Trophoblast cell (in vitro differentiated cells and primary cell): ENCODE measurements at regions not wholly inside any gene's neighbourhood (a gene's known extent, or its start where the extent isn't known, plus 50 kb on each side); places are given as distances from the start of the nearest gene placed in this dataset.

ENCODE experiments used
- DNase-seq, 2 donors: peaks; one replicate each; pipeline ENCODE4 v3.0.0-alpha.2; 2016
- H2AFZ ChIP-seq: 2 replicates; pipeline ENCODE4 v1.6.1; 2013; ENCODE audit warnings: low read length, moderate library complexity, mild to moderate bottlenecking; ENCODE audit not compliant: insufficient read depth, poor library complexity
- H2AK5ac ChIP-seq: 2 replicates; pipeline ENCODE4 v1.6.1; 2013; ENCODE audit warnings: mild to moderate bottlenecking, low read length
- H2BK120ac ChIP-seq: 2 replicates; pipeline ENCODE4 v1.6.1; 2013; ENCODE audit warnings: low read length, mild to moderate bottlenecking, moderate library complexity; ENCODE audit not compliant: insufficient read depth, poor library complexity
- H2BK12ac ChIP-seq: 2 replicates; pipeline ENCODE4 v1.6.1; 2013; ENCODE audit warnings: mild to moderate bottlenecking, low read length, moderate library complexity
- H2BK5ac ChIP-seq: 2 replicates; pipeline ENCODE4 v1.6.1; 2013; ENCODE audit warnings: low read length, low read depth, moderate library complexity, mild to moderate bottlenecking; ENCODE audit not compliant: poor library complexity
- H3K14ac ChIP-seq: 2 replicates; pipeline ENCODE4 v1.6.1; 2013; ENCODE audit warnings: mild to moderate bottlenecking, low read length
- H3K18ac ChIP-seq: 2 replicates; pipeline ENCODE4 v1.6.1; 2013; ENCODE audit warnings: mild to moderate bottlenecking, low read length
- H3K23ac ChIP-seq: 2 replicates; pipeline ENCODE4 v1.6.1; 2013; ENCODE audit warnings: low read length
- H3K27ac ChIP-seq: 2 replicates; pipeline ENCODE4 v1.5.1; 2013; ENCODE audit warnings: low read depth, mild to moderate bottlenecking, inconsistent platforms, low read length, moderate library complexity
- H3K27me3 ChIP-seq: 2 replicates; pipeline ENCODE4 v1.6.1; 2013; ENCODE audit warnings: inconsistent platforms, mild to moderate bottlenecking, low read length, moderate library complexity; ENCODE audit not compliant: insufficient read depth
- H3K36me3 ChIP-seq, 2 experiments: 1 replicate in 1 of 2; 2 replicates in 1 of 2; pipeline ENCODE4 v1.6.1; 2013; ENCODE audit warnings: low read length in 2 of 2, mild to moderate bottlenecking in 2 of 2, moderate library complexity in 1 of 2; ENCODE audit not compliant: insufficient read depth in 2 of 2, control insufficient read depth in 1 of 2
- H3K4ac ChIP-seq: 2 replicates; pipeline ENCODE4 v1.6.1; 2013; ENCODE audit warnings: low read depth, mild to moderate bottlenecking, low read length, moderate library complexity
- H3K4me1 ChIP-seq, 2 experiments: 1 replicate in 1 of 2; 2 replicates in 1 of 2; pipeline ENCODE4 v1.6.1; 2013; ENCODE audit warnings: low read length in 2 of 2, mild to moderate bottlenecking in 2 of 2, moderate library complexity in 1 of 2; ENCODE audit not compliant: insufficient read depth in 2 of 2, control insufficient read depth in 1 of 2
- H3K4me2 ChIP-seq: 2 replicates; pipeline ENCODE4 v1.6.1; 2013; ENCODE audit warnings: inconsistent platforms, mild to moderate bottlenecking, low read length, moderate library complexity
- H3K4me3 ChIP-seq: 2 replicates; pipeline ENCODE4 v1.5.1; 2013; ENCODE audit warnings: mild to moderate bottlenecking, low read depth, low read length, inconsistent platforms
- H3K79me1 ChIP-seq: one replicate; pipeline ENCODE4 v1.6.1; 2013; ENCODE audit warnings: low read length
- H3K79me2 ChIP-seq: 2 replicates; pipeline ENCODE4 v1.6.1; 2013; ENCODE audit warnings: low read length, mild to moderate bottlenecking; ENCODE audit not compliant: control insufficient read depth, insufficient read depth, poor library complexity
- H3K9ac ChIP-seq: 2 replicates; pipeline ENCODE4 v1.6.1; 2013; ENCODE audit warnings: mild to moderate bottlenecking, low read length
- H3K9me3 ChIP-seq: 2 replicates; pipeline ENCODE4 v1.6.1; 2013; ENCODE audit warnings: low read depth, mild to moderate bottlenecking, control low read depth, inconsistent platforms, low read length; ENCODE audit not compliant: insufficient read depth
- H4K12ac ChIP-seq: 2 replicates; pipeline ENCODE4 v1.6.1; 2013; ENCODE audit warnings: low read depth, mild to moderate bottlenecking, low read length, moderate library complexity
- H4K8ac ChIP-seq: 2 replicates; pipeline ENCODE4 v1.6.1; 2013; ENCODE audit warnings: low read depth, mild to moderate bottlenecking, low read length, moderate library complexity
- H4K91ac ChIP-seq: one replicate; pipeline ENCODE4 v1.6.1; 2013; ENCODE audit warnings: low read depth, mild to moderate bottlenecking, low read length, moderate library complexity
- WGBS: extraction: QIAGEN DNeasy Blood & Tissue Kit; methylation state at CpG from one replicate; pipeline ENCODE4 v1.1.7; 2013; ENCODE audit warnings: missing lambda C conversion rate; ENCODE audit not compliant: insufficient read length, insufficient coverage; ENCODE audit errors: extremely low coverage; 5-methylcytosine and 5-hydroxymethylcytosine counted together

DNA sequence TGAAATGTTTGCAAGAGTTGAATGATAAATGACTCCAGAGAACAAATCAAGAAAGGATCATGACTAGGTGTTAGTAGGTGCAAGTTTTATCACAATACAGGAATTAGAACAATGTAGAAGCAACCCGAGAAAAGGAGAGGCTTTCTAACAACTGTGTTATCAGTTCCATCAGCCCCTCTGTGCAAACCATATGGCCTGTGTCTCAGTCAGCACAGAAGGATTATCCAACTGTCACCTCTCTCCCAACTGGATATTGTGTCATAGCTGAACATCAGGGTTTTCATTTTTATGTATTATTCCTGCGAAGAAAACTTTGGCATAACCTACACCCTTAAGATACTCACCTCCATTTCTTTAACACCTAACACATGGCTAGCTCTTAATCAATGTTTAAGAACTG, 321.6 kb upstream of the RND3 start:
- Histone ChIP-seq H2AFZ (no peak overlapping the region), H3K14ac (no peak overlapping the region), H3K9me3 (no peaks in the 10 kb centered on the region), H4K12ac (no peak overlapping the region), H3K36me3 (no peaks in the 10 kb centered on the region), H3K18ac (no peak overlapping the region), H2AK5ac (no peak overlapping the region), H3K4me3 (no peak overlapping the region), H3K4ac (no peak overlapping the region), H3K27me3 (no peaks in the 10 kb centered on the region), H3K4me1 (no peaks in the 10 kb centered on the region), H3K79me2 (no peaks in the 10 kb centered on the region), H4K91ac (no peak overlapping the region), H3K79me1 (no peaks in the 10 kb centered on the region), H3K4me2 (no peak overlapping the region), H4K8ac (no peak overlapping the region), H2BK12ac (no peak overlapping the region), H3K9ac (no peak overlapping the region), H3K27ac (no peak overlapping the region), H2BK5ac (no peak overlapping the region), H2BK120ac (no peak overlapping the region), H3K23ac (no peak overlapping the region)
- WGBS = no CpG with 5 or more reads among the region's 2 CpGs
- DNase-seq = no peak

DNA sequence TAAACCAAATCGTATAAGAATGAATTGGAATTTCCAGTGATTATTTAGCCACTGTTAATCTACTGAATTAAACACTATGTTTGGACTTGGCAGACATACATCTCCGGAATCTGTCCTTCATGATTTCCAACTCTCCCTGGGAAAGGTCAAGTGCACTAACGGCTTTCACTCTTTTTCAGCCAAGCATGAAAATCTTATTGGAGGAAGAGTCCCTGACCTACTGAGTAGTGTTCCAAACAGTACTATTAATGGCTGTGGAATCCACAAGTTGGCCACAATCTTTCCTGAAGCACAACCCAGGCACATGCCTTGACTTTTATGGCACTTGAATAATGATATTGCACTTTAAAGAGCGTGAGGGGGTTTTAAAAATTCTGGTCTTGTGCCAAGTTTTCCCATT, 318.9 kb upstream of the RND3 start:
- Histone ChIP-seq H3K4me1 (peaks cover 0 to 3% of the 10 kb centered on the region in 2 experiments), H4K8ac (no peak overlapping the region), H3K27ac (no peak overlapping the region), H3K36me3 (no peaks in the 10 kb centered on the region), H2AK5ac (no peak overlapping the region), H3K23ac (no peak overlapping the region), H4K91ac (no peak overlapping the region), H2AFZ (no peak overlapping the region), H2BK120ac (no peak overlapping the region), H3K27me3 (no peaks in the 10 kb centered on the region), H3K79me1 (no peaks in the 10 kb centered on the region), H3K18ac (no peak overlapping the region), H3K9ac (no peak overlapping the region), H4K12ac (no peak overlapping the region), H3K14ac (no peak overlapping the region), H3K9me3 (no peaks in the 10 kb centered on the region), H3K4ac (no peak overlapping the region), H2BK12ac (no peak overlapping the region), H3K79me2 (no peaks in the 10 kb centered on the region), H3K4me3 (no peak overlapping the region), H2BK5ac (no peak overlapping the region), H3K4me2 (no peak overlapping the region)
- no peak for DNase-seq
- WGBS = no CpG with 5 or more reads among the region's 4 CpGs

DNA sequence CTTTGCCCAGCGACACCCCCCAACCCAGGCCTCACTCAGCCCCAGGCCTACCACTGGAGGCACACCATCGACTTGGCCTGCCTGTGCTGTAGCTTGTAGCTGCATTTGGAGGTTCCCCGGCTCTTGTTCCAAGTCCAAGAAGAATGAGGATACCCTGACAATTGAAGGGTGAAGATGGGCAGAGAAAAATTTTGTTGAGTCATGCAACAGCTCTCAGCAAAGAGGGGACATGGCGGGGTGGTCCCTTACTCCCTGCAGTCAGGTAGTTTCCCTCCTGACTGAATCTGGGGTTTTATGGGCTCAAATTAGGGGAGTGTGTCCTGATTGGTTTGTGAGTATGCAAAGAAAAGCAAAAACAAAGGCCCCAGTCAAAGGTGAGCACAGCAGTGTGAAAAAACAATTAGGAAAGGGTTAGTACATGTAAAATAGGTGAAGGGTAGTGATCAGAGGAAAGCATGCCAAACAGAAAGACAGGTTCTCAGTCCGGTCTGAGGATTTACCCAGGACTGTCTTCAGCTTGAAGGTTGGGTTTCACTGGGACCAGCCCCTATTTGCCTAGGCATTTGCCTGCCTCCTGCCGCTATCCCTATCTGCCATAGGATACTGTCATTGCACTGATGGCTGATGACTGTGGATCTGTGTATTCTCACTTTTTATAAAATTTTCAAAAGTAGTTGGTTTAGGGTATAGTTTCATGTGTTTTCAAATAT, 316.4 kb upstream of the RND3 start:
- Histone ChIP-seq H4K91ac (no peak overlapping the region), H3K4me2 (no peak overlapping the region), H3K23ac (no peak overlapping the region), H3K14ac (no peak overlapping the region), H2BK5ac (no peak overlapping the region), H3K4ac (no peak overlapping the region), H3K9me3 (no peaks in the 10 kb centered on the region), H3K79me2 (no peaks in the 10 kb centered on the region), H3K27ac (no peak overlapping the region), H4K12ac (no peak overlapping the region), H3K36me3 (no peaks in the 10 kb centered on the region), H3K27me3 (no peaks in the 10 kb centered on the region), H4K8ac (no peak overlapping the region), H3K4me3 (no peak overlapping the region), H3K18ac (no peak overlapping the region), H2BK12ac (no peak overlapping the region), H3K79me1 (no peaks in the 10 kb centered on the region), H3K9ac (no peak overlapping the region), H2BK120ac (no peak overlapping the region), H2AK5ac (no peak overlapping the region), H2AFZ (no peak overlapping the region), H3K4me1 (peaks cover 0 to 3% of the 10 kb centered on the region in 2 experiments)
- WGBS = no CpG with 5 or more reads among the region's 6 CpGs
- DNase-seq = no peak

DNA sequence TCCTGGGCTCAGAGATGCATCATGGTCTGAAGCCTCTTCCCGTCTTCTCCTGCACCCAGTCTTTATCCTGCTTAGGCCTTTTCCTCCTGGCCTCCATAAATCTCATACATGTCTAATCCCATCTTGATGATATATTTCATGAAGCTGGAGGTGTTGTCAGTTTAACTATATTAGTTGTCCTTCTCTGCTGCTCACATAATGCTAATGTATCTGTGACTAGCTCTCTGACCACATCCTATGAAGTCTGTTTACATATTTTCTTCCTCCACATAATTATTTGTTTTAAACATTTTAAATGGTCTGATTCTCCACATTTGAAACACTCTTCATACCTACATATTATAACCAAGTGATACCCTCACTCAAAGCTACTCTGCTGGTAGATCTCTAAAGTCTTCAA, 315.2 kb upstream of the RND3 start:
- H2BK12ac ChIP-seq = no peak overlapping the region
- H2BK5ac ChIP-seq = no peak overlapping the region
- H3K14ac ChIP-seq = no peak overlapping the region
- no peak overlapping the region for H2BK120ac ChIP-seq
- peaks cover 0 to 3% of the 10 kb centered on the region in 2 experiments for H3K4me1 ChIP-seq
- no peak overlapping the region for H3K18ac ChIP-seq
- H3K4me3 ChIP-seq = no peak overlapping the region
- H4K8ac ChIP-seq = no peak overlapping the region
- no peaks in the 10 kb centered on the region for H3K36me3 ChIP-seq
- DNase-seq = no peak
- H3K4ac ChIP-seq = no peak overlapping the region
- no peak overlapping the region for H2AK5ac ChIP-seq
- H3K4me2 ChIP-seq = no peak overlapping the region
- no peak overlapping the region for H3K23ac ChIP-seq
- H3K9me3 ChIP-seq = no peaks in the 10 kb centered on the region
- no peaks in the 10 kb centered on the region for H3K27me3 ChIP-seq
- no peak overlapping the region for H4K91ac ChIP-seq
- no peak overlapping the region for H3K9ac ChIP-seq
- H3K79me1 ChIP-seq = no peaks in the 10 kb centered on the region
- H3K27ac ChIP-seq = no peak overlapping the region
- no peak overlapping the region for H4K12ac ChIP-seq
- no CpG with 5 or more reads among the region's 1 CpG for WGBS
- H3K79me2 ChIP-seq = no peaks in the 10 kb centered on the region
- no peak overlapping the region for H2AFZ ChIP-seq
